HG02678 (cell line): ENCODE measurements at regions not wholly inside any gene's neighbourhood (a gene's known extent, or its start where the extent isn't known, plus 50 kb on each side); places are given as distances from the start of the nearest gene placed in this dataset.
"Not testable (repeated sequence)": the region's sequence is repeated elsewhere in the genome, so short reads cannot be mapped to it uniquely, and the experiment has no call there.

Experiments used
- ATAC-seq: cut with Tn5 transposase; IDR thresholded peaks from one replicate; pipeline ENCODE4 v1.9.1; 2021; ENCODE audit warnings: mild to moderate bottlenecking, moderate library complexity; ENCODE audit not compliant: unreplicated experiment

DNA sequence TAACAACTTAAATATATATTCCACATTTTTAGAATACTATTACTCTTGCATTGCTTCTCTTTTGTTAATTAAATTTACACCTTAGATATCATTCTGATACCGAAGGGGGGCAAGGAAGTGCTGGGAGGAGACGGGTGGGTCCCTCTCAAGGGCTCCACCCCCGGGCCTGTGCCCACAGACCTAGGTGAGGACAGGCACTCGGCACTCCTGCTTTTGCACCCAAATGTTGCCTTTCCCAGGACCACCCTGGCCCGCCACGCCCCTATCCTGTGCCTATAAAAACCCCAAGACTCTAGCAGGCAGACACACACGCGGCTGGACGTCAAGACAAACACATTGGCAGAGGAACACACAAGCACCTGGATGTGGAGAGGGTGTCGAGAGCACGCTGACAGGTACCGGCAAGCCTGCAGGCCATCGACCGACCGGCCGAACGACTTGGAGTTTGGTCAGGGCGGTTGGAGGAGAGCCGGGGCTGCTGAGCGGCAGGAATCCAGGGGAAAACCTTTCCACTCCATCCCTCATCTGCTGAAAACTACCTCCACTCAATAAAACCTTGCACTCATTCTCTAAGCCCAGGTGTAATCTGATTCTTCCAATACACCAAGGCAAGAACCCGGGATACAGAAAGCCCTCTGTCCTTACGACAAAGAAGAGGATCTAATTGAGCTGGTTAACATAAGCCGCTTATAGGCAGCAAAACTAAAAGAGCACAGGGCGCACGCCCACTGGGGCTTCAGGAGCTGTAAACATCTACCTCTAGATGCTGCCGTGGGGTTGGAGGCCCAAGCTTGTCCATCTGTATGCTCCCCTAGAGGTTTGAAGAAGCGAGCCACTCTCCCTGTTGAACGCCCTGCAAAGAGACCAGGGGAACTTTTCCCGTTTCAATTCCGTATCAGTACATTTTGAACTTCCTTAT is 197.4 kb upstream of the PRSS16 start:
- ATAC-seq: no peak

DNA sequence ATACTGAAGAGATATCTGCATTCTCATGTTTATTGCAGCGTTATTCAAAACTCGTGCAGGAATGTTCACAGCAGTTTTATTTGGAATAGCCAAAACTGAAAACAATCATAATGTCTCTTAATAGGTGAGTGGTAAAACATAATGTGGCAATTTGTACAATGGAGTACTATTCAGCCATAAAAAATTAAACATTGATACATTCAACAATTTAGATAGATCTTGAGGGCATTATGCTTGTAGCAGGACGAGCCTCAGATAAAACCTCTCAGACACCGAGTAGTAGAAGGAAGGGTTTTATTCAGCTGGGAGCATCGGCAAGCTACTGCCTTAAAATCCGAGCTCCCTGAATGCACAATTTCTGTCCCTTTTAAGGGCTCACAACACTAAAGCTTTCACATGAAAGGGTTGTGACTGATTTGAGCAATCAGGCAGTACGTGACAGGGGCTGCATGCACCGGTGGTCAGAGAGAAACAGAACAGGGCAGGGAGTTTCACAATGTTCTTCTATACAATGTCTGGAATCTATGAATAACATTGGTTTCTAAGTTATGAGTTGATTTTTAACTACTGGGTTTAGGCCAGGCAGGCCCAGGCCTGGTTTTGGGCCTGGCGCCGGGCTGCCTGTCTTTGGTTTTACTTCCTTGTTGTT is 195.3 kb upstream of the PRSS16 start:
- ATAC-seq: not testable (repeated sequence)

DNA sequence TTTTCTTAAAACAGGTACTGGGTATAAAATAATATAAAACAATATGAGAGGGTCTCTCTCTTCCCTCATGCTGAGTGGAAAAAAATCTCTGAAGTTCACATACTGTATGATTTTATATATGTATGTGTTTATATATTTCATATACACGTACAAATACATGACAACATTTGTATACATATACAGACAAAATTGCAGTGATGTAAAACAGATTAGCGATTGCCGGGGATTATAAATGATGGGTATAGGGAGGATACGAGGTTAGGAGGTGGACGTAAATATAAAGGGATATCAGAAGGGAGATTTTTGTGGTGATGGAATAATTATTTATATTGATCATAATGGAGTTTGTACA is 194.8 kb upstream of the PRSS16 start:
- ATAC-seq: no peak

DNA sequence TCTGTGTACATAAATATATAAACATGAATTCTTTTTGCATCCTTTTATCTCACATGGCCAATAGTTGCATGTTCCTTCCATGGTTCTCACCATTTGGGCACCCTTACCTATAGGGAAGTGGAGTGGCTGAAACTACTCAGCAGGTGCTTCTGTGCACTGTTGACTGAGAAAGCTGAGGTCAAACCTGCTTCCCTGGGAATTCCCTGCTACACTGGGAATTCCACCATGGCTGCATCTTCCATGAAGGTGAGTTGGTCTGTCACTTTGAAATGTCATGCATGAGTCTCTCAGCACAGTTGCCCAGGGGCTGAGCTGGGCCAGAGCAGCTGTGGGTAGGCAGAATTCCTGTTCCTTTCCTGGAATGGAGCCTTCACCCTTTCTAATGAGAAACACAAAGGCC is 193.8 kb upstream of the PRSS16 start:
- ATAC-seq: no peak

DNA sequence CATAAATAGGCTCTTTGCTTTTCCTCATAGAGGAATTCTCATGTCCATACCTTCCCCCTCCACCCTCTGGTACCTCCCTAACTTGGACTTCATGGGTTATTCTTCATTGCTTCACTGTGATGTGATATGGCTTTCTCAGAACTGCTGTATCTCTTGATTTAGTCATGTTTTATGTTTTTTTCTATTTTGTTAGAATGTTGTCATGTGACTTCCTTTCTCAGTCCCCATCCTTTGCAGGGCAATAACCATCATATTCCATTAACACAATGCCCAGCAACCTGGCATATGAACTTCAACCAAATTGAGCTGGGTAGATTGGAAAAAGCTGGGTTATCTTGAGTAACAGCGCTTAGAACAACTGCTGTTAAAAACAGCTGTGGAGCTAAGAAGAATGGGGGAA is 190.9 kb upstream of the PRSS16 start:
- no peak for ATAC-seq

DNA sequence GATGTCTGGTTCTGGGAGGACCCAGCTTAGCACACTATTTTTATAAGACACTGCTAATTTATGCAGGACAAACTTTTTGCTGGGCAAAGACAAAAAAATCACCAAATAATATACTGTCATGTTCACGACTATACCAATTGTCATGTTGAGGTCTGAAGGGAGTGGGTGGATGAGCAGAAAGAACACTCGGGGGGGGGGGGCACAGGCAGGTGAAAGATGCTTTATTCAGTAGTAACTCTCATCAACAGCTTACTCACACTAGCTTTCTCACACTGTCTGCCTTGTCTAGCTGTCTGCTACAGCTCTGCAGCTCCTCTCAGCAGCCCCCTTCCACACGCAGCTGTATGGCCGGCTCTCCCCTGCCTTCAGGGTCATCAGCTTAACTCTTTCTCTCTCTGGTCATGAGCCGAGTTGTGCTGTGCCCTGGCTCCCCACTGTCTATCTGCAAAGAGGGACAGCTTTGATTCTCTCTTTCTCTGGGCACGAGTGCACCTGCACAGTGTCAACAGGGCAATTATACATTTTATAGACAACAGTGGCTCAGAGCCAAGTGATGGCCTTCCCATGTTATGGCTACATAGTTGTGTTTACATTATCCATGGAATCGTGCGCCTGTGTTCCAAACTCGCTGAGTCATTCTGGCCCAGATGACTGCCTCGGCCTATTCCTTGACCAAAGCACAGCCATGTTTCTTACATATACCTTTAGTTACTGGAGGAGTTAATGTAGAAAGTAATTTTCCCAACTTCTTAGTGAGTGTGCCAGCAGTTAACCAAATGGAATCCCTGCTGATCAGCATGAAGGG is 187.7 kb upstream of the PRSS16 start:
- ATAC-seq: no peak

DNA sequence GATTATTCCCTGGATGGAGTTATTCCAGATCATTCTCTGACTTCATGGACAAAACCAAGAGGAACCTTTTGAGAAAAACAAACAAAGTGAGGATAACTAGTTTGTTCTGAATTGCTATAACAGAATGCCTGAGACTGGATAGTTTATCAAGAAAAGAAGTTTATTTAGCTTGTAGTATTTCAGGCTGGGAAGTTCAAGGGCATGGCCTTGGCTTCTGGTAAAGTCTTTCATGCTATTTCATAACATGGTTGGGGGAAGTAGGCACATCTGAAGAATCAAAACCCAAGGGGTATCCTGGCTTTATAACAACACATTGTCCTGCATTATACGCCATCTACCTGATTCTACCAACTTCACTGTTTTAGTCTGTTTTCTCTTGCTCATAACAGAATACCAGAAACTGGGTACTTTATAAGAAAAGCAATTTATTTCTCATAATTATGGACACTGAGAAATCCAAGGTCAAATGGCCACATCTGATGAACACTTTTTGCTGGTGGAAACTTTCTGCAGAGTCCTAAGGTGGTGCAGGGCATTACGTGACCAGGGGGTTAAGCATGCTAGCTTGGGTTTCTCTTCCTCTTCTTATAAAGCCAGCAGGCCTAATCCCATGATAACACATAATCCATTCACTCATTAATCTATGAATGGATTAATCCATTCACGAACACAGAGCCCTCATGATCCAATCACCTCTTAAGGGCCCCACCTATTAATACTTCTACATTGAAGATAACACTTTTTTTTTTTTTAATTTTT is 186.1 kb upstream of the PRSS16 start:
- no peak for ATAC-seq

DNA sequence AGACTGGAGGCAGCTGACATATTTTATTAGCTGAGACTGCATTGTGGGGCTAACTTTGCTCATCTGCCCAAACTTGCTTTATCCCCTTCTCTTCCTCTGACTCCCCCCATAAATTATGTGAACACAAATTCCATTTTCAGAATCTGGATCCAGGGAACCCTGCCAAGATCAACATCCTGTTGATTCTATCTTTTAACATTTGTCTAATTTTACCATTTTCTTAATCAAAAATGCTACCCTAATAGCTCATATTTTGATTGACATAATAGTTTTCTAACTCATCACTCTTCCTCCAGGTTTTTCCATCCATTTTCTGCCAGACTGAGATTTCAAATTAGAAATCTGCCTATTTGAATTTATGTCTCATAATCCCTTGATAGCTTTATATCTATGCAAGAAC is 184.7 kb upstream of the PRSS16 start:
- no peak for ATAC-seq

DNA sequence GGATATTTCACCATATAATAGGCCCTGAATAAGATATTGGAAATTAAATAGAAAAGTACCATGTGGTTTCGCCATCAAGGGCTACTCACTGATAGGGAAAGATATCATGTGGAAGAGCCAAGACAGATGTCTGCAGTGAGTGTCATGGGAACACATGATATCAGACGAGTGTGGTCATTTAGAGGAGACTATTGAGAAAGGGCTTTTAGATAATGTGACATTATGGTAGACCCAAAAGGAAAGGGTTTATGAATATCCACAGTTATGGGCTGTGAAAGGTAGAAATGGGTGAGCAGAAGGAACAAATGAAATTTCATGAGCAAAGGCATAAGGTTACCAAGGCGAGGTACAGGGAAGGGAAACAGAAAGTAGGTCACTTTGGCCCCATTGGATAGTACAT is 182.3 kb upstream of the PRSS16 start:
- no peak for ATAC-seq

DNA sequence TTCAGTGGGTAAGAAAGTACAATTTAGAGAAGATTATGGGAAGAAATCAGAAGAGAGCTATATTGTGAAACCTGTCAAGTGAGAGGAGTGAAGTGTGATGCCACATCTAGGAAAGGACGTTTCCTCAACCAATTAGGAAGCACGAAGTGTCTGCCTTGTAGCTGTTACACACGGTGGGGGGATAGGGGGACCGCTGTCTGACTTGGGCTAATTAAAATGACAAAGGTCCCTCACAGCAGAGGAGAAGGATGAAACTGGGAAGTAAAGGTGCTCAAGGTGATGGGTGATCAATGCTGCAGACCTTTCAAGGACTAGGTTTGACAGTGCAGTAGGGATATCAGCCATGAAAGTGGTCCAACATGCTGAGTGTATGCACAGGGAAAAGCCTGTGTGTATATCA is 181.1 kb upstream of the PRSS16 start:
- no peak for ATAC-seq

DNA sequence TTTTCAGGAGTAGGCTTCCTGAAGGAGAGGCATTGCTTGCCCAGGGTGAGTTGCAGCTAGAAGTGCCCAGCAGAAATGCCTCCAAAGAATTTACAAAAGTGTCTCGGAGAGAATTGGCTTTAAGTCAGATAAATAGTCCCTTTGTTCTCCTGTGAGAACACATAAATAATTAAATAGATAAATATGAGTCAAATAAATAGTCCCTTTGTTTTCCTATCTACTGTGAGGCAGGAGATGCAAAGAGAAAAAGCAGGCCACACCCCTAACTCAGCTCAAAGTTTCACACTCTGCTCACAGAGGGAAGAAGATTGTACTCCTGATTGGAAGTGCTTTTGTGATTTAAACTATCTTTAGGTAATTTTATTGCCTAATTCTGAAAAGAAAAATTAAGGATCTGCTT is 180.7 kb upstream of the PRSS16 start:
- no peak for ATAC-seq

DNA sequence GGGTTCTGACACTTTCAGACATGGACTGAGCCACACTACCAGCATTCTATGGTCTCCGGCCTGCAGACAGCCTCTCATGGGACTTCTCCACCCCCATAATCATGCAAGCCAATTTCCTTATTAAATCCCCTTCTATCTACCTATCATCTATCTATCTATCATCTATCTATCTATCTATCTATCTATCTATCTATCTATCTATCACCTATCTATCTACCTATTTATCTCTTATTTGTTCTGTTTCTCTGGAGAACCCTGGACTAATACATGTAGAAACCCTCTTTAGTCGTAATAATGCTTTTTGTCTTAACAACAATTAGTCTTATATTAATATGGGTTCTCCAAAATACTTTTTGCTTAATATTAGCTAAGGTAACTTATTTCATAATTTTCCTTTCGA is 174.1 kb upstream of the PRSS16 start:
- no peak for ATAC-seq

DNA sequence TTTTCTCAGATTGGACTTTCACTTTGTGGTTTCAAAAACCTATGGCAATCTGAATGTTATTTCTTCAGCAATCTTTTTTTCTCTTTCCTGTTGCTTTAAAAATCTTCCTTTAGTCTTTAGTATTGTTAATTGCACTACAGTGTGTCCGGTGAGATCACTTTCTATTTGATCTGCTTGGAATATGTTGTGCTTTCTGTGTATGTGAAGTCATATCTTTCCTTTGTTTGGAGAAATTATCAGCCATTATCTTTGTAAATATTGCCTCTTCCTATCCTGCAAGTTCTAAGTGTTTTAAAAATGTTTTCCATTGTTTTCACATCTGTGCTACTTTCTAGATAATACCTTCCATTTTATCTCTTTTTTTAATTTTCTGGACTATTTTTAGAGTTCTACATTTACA is 171.4 kb upstream of the PRSS16 start:
- no peak for ATAC-seq

DNA sequence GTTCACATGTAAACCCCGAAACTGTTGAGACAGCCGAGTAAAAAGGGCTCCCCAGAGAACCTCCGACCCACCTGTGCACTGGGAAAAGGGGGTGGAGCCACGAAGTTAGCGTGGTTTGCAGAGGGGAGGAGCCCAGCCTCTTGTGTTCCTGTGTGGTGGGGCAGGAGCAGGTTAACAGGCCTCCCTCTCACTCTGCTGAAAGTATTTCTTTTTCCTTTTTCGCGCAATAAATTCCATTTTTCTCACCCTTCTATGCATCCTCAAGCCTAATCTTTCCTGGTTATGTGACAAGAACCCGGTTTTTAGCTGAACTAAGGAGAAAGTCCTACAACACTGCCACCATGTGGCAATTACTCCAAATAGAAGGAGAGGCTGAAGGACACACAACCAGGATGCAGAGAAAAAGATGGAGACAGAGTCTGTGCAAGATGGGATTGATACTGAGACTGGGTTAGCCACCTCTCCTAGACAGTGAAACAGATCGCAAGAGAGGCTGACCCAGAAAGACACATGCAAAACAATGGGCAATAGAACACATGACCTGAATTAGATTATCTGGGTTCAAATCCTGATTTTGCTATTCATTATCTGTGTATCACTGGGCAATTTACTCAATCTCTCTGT is 168.7 kb upstream of the PRSS16 start:
- ATAC-seq: peak; percentile 92

DNA sequence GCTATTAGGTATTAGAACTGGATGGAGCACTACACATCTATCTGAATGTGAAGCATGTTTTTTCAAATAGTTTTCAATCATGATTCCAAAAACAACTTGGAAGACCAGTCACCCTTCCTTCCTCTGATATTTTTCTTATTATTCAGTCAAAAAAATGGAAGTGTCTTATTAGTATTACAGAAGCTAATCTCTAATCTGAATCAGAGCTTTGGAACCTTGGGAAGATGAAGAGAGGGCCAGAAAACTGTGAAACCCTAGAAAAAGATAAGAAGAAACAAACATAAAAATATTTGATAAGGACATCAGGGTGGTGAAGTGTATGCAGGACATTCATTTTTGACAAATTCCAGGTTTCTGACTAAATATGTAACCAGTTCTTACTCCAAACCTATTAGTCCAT is 166.3 kb upstream of the PRSS16 start:
- no peak for ATAC-seq

DNA sequence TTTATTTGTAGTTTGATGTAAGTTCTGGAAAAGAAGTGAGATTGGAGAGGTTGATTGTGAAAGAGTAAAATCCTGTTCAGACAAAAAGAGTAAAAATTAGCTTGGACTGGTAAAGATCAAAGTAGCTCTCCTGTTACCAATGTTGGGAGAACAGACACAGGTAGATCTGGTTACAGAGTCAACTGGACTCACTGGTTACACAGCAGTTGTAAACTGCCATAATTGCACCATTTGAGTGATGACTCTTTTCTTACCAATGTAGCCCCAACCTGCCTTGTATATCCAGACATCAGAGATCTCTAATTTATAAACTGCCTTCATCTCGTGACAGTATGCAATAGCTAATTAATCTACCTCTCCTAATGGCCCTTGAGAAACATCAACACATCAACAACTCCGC is 165.6 kb upstream of the PRSS16 start:
- no peak for ATAC-seq

DNA sequence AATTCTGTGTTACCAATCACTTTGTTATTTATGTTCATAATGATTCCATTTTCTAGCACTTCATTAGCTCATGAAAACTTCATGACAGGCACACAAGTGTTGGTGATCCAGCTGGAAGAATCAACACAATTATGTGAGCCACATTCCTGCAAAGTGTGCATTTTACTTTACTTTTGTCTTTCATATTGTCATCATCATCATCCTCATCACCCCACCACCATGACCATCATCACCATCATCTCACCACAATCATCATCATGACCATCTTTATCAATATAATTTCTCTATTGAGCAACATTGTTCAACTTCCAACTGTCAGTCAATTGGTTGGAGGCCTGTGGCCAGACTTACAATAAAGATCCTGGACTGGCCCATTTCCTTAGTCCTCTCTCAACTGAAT is 159.4 kb upstream of the PRSS16 start:
- ATAC-seq: no peak

DNA sequence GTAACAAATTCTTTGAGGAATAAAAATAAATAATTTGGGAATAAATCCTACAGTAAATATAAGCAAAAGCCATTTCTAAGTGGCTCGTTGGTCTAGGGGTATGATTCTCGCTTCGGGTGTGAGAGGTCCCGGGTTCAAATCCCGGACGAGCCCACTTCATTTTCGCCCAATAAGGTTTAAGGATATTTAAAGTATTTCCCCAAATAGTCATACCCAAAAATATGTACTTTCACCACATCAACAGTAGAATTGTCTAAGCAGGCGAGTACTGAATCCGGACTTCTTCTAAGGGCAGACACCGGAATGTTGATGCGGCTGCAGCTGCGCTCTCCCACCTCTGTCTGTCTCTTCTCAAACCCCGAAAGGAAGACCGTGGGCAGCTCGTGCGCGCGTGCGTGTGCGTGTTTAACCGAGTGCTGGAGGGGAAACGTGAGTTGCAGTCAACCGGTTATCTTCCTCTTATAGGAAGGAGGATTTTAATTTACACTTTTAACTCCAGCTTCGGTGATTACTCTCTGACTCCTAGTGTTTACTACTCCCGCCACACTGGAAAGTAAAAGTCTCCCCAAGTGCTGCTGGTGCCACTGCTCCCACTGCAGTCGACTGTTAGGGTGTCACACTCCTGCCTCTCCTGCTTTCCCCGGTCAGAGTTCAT is 155.7 kb upstream of the PRSS16 start:
- peak; percentile 43 for ATAC-seq

DNA sequence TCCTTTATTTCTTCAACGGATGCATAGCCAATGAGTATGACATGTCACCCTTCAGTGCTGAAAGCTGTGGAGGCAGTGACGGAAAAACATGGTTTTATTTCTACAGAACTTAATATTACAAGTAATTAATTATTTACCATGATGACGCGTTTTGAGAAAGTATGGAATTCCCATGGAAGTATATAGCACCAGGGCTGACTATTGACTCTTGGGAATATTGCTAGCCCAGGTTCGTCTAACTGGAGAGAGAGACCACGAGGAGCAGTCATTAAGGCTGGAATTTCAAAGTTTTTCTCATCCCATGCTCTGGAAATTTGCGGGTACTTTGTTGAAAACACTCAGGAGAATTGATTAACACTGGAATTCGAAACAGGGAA is 155.2 kb upstream of the PRSS16 start:
- ATAC-seq: no peak

DNA sequence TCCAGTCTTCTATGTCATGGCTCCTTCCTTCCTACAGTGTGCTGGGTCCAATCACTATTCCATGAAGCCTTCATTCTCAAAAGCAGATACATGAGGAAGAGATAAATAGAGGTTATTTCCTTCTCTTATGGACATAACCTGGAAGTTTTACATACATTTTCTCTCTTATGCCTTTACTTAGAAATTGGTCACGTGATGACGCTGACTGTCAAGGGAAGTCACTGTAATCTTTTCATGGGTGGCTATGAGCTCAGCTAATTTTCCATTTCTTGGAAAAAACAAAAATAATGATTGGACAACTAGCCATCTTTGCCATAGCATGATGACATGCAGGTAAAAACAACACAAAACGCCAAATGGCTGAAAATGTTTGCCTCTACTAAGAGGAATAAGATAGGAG is 151.6 kb upstream of the PRSS16 start:
- ATAC-seq: no peak
